Prostate gland (tissue), 2 donors: ENCODE measurements at regions not wholly inside any gene's neighbourhood (a gene's known extent, or its start where the extent isn't known, plus 50 kb on each side); places are given as distances from the start of the nearest gene placed in this dataset.

Experiments used
- POLR2A ChIP-seq: fragments of 450-650 bp; IDR thresholded peaks from one replicate; pipeline ENCODE4 v1.6.1; 2016; ENCODE audit warnings: antibody characterized with exemption, mild to moderate bottlenecking
- POLR2AphosphoS5 ChIP-seq: sonication (generic); formaldehyde crosslinking; IDR thresholded peaks from one replicate; pipeline ENCODE4 v1.6.1; 2017; ENCODE audit warnings: antibody characterized with exemption
- TF ChIP-seq, protein P1 (sequence below), 4 experiments: fragments of 200-600 bp in 2 of 4; fragments of 450-650 bp in 2 of 4; sonication (generic) in 2 of 4; IDR thresholded peaks; 1 replicate in 3 of 4; 2 replicates in 1 of 4; pipeline ENCODE4 v1.5.1; 2016 to 2019; ENCODE audit warnings: antibody characterized with exemption in 4 of 4, mild to moderate bottlenecking in 2 of 4, moderate library complexity in 2 of 4

DNA sequence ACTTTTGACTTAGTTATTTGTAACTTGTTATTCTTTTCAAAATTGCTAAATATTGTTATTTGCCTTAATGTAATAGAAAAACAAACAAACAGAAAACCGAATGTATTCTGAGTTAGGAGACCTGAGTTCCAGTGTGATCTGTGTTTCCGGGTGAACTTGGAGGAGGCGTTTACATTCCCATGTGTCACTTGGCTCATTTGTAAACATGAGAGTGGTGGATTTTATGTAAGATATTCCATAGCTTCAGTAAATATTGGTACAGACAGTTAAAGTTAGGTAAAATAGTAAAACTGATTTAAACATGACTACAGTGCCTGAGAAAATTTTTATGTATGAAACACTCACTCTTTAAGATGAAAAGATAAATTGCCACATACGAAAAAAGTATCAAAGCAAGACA lies 287.3 kb upstream of the POU1F1 start:
- TF ChIP-seq, protein P1, sequence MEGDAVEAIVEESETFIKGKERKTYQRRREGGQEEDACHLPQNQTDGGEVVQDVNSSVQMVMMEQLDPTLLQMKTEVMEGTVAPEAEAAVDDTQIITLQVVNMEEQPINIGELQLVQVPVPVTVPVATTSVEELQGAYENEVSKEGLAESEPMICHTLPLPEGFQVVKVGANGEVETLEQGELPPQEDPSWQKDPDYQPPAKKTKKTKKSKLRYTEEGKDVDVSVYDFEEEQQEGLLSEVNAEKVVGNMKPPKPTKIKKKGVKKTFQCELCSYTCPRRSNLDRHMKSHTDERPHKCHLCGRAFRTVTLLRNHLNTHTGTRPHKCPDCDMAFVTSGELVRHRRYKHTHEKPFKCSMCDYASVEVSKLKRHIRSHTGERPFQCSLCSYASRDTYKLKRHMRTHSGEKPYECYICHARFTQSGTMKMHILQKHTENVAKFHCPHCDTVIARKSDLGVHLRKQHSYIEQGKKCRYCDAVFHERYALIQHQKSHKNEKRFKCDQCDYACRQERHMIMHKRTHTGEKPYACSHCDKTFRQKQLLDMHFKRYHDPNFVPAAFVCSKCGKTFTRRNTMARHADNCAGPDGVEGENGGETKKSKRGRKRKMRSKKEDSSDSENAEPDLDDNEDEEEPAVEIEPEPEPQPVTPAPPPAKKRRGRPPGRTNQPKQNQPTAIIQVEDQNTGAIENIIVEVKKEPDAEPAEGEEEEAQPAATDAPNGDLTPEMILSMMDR (IDR thresholded peaks at IDR 0.05) = no peak
- TF ChIP-seq POLR2AphosphoS5 = no peak
- TF ChIP-seq POLR2A = no peak
